GM12878 (cell line): ENCODE measurements at regions not wholly inside any gene's neighbourhood (a gene's known extent, or its start where the extent isn't known, plus 50 kb on each side); places are given as distances from the start of the nearest gene placed in this dataset.

Experiments used
- ATAC-seq: fragments of 200-7000 bp; cut with Tn5 transposase; 3 replicates; pipeline ENCODE4 v1.9.1; 2020; ENCODE audit warnings: mild to moderate bottlenecking, moderate library complexity
- BruUV-seq: library from RNA; stranded (reverse); fragments of 400-500 nt; replicated peaks from 2 replicates; lab custom pipeline; 2021; lab: Mats Ljungman, UMichigan
- CTCF ChIA-PET: fragments of 300-600 bp; sonication (Branson Sonifier 250); formaldehyde crosslinking; extraction: SDS; loops from one replicate; lab custom pipeline; 2021; ENCODE audit warnings: inconsistent platforms; lab: Yijun Ruan, JAX
- POLR2A ChIA-PET: fragments of 350-600 bp; formaldehyde crosslinking; extraction: SDS; loops from one replicate; lab custom pipeline; 2021; ENCODE audit warnings: inconsistent platforms; lab: Charles Lee
- RAD21 ChIA-PET: fragments of 300-600 bp; sonication (Branson Sonifier 250); formaldehyde crosslinking; loops from one replicate; lab custom pipeline; 2023; ENCODE audit warnings: antibody characterized with exemption; ENCODE audit not compliant: unreplicated experiment; lab: Charles Lee
- SMC1A ChIA-PET: fragments of 300-600 bp; sonication (Branson Sonifier 250); formaldehyde crosslinking; loops from one replicate; lab custom pipeline; 2023; ENCODE audit not compliant: unreplicated experiment, uncharacterized antibody; lab: Charles Lee
- DNase-seq: peaks from one replicate; pipeline ENCODE4 v3.0.0-alpha.2; 2011; ENCODE audit warnings: low read depth, low spot score
- FAIRE-seq: peaks from 3 replicates; lab custom pipeline; 2011; peaks lifted over from hg19 to GRCh38; lab: Jason Lieb, UNC
- H2AFZ ChIP-seq: 2 replicates; pipeline ENCODE4 v1.6.0; 2011; ENCODE audit warnings: low read depth, low read length, control low read depth; ENCODE audit not compliant: control insufficient read depth
- H3K27ac ChIP-seq: 2 replicates; pipeline ENCODE4 v1.5.1; 2011; ENCODE audit warnings: control low read depth; ENCODE audit not compliant: control insufficient read depth, insufficient read depth
- H3K27me3 ChIP-seq, 2 experiments: replicated peaks in 1 of 2; 2 replicates each; pipeline versions ENCODE4 v1.6.0 to v1.6.1; 2011; ENCODE audit warnings: low read length in 1 of 2; ENCODE audit not compliant: control insufficient read depth in 2 of 2, insufficient read depth in 2 of 2
- H3K36me3 ChIP-seq, 2 experiments: 2 replicates each; pipeline ENCODE4 v1.5.1; 2011; ENCODE audit warnings: low read length in 1 of 2; ENCODE audit not compliant: control insufficient read depth in 2 of 2, insufficient read depth in 2 of 2
- H3K4me1 ChIP-seq: 2 replicates; pipeline ENCODE4 v1.6.1; 2011; ENCODE audit warnings: mild to moderate bottlenecking, low read length, moderate library complexity, mixed read lengths; ENCODE audit not compliant: control insufficient read depth, insufficient read depth
- H3K4me2 ChIP-seq: 2 replicates; pipeline ENCODE4 v1.6.0; 2011; ENCODE audit warnings: control low read depth; ENCODE audit not compliant: control insufficient read depth, insufficient read depth
- H3K4me3 ChIP-seq: fragments of 200-600 bp; sonication (generic); 2 replicates; pipeline ENCODE4 v1.5.1; 2016
- H3K79me2 ChIP-seq: 2 replicates; pipeline ENCODE4 v1.6.0; 2011; ENCODE audit warnings: low read length; ENCODE audit not compliant: control insufficient read depth, insufficient read depth
- H3K9ac ChIP-seq: 2 replicates; pipeline ENCODE4 v1.8.0; 2011; ENCODE audit warnings: low read length, control low read depth, mixed read lengths; ENCODE audit not compliant: control insufficient read depth, insufficient read depth
- H3K9me3 ChIP-seq: replicated peaks from 3 replicates; pipeline ENCODE4 v1.5.1; 2011; ENCODE audit warnings: mild to moderate bottlenecking, low read length; ENCODE audit not compliant: control insufficient read depth, insufficient read depth
- H4K20me1 ChIP-seq: 2 replicates; pipeline ENCODE4 v1.6.0; 2011; ENCODE audit not compliant: control insufficient read depth, insufficient read depth
- ATF7 ChIP-seq: fragments of 450-650 bp; IDR thresholded peaks from 2 replicates; pipeline ENCODE4 v1.6.1; 2016; ENCODE audit warnings: low read depth, mild to moderate bottlenecking
- HCFC1 ChIP-seq: fragments of 150-350 bp; IDR thresholded peaks from 2 replicates; pipeline ENCODE4 v1.6.1; 2014; ENCODE audit warnings: low read length
- JUND ChIP-seq: IDR thresholded peaks from 2 replicates; pipeline ENCODE4 v1.6.1; 2012; ENCODE audit warnings: low read depth, mild to moderate bottlenecking, low read length, improper control_type of control experiment, moderate library complexity
- MEF2B ChIP-seq: fragments of 450-650 bp; IDR thresholded peaks from 2 replicates; pipeline ENCODE4 v1.6.1; 2018; ENCODE audit warnings: mild to moderate bottlenecking, moderate library complexity; ENCODE audit not compliant: partially characterized antibody, poor library complexity, severe bottlenecking
- MYB ChIP-seq: fragments of 150-350 bp; IDR thresholded peaks from 2 replicates; pipeline ENCODE4 v1.6.1; 2014; ENCODE audit warnings: mild to moderate bottlenecking, low read depth, low read length, borderline replicate concordance
- NFYA ChIP-seq: IDR thresholded peaks from 2 replicates; pipeline ENCODE4 v1.6.1; 2011; ENCODE audit warnings: low read depth, mild to moderate bottlenecking, low read length, improper control_type of control experiment, borderline replicate concordance
- NFYB ChIP-seq: IDR thresholded peaks from 2 replicates; pipeline ENCODE4 v1.6.1; 2011; ENCODE audit warnings: low read depth, mild to moderate bottlenecking, low read length, improper control_type of control experiment, moderate library complexity; ENCODE audit not compliant: insufficient read depth
- POLR2AphosphoS2 ChIP-seq: IDR thresholded peaks from 2 replicates; pipeline ENCODE4 v1.6.1; 2011; ENCODE audit warnings: low read depth, mild to moderate bottlenecking, low read length, improper control_type of control experiment, moderate library complexity
- SIX5 ChIP-seq: IDR thresholded peaks from 2 replicates; pipeline ENCODE4 v1.6.1; 2011; ENCODE audit warnings: mild to moderate bottlenecking, low read depth, low read length, moderate library complexity; ENCODE audit not compliant: severe bottlenecking
- SMAD5 ChIP-seq: IDR thresholded peaks from 2 replicates; pipeline ENCODE4 v1.6.1; 2016; ENCODE audit warnings: antibody characterized with exemption, low read depth
- SRF ChIP-seq, 2 experiments: IDR thresholded peaks; 2 replicates each; pipeline ENCODE4 v1.6.1; 2011; ENCODE audit warnings: low read depth in 2 of 2, low read length in 2 of 2, mild to moderate bottlenecking in 1 of 2, moderate library complexity in 1 of 2
- TCF7 ChIP-seq: IDR thresholded peaks from 2 replicates; pipeline ENCODE4 v1.6.1; 2014; ENCODE audit warnings: antibody characterized with exemption, borderline replicate concordance
- ZZZ3 ChIP-seq: IDR thresholded peaks from 2 replicates; pipeline ENCODE4 v1.6.1; 2011; ENCODE audit warnings: low read depth; ENCODE audit not compliant: control insufficient read depth, insufficient read length
- WGBS: methylation state at CpG from one replicate; pipeline ENCODE4 v1.1.6; 2016; ENCODE audit warnings: low lambda C conversion rate; ENCODE audit not compliant: insufficient replicate concordance, insufficient coverage; ENCODE audit errors: missing lambda C conversion rate; 5-methylcytosine and 5-hydroxymethylcytosine counted together
- in situ Hi-C: fragments of 300-500 bp; cut with MboI; formaldehyde crosslinking; loops from 9 replicates; pipeline ENCODE4 v1.14.3; 2018; ENCODE audit warnings: mixed read lengths
- intact Hi-C: fragments of 100-400 bp; cut with micrococcal nuclease; formaldehyde crosslinking; loops from one replicate; pipeline ENCODE4 v1.14.2; 2022; ENCODE audit not compliant: unreplicated experiment

GRCh38 chr12:61667676-61668075 lies 592.5 kb upstream of the USP15 start:
- Histone ChIP-seq H4K20me1 (no peaks in the 10 kb centered on the region), H3K36me3 (no peaks in the 10 kb centered on the region), H3K4me1 (no peaks in the 10 kb centered on the region), H3K27me3 (no peaks in the 10 kb centered on the region), H3K79me2 (no peaks in the 10 kb centered on the region), H3K4me2 (no peak overlapping the region), H3K9me3 (peaks cover 2% of the 10 kb centered on the region; the same call in 2 of the 3 replicates), H3K4me3 (no peak overlapping the region), H2AFZ (no peak overlapping the region), H3K9ac (no peak overlapping the region), H3K27ac (no peak overlapping the region)
- in situ Hi-C loops (no loop called here), intact Hi-C loops (no loop called here)
- ATAC-seq (no peak), DNase-seq (no peak), FAIRE-seq (no peak)
- RAD21 ChIA-PET: no interaction called here
- SMC1A ChIA-PET: no interaction called here
- BruUV-seq: no TSS peak
- TF ChIP-seq NFYA (no peak), MYB (no peak), ATF7 (no peak), TCF7 (no peak), SRF (IDR thresholded peaks at IDR 0.05; ENCODE audit: low read depth in 2 of 2, low read length in 2 of 2) (no peak), ZZZ3 (no peak), MEF2B (no peak), SMAD5 (no peak), HCFC1 (no peak), NFYB (no peak), JUND (no peak), POLR2AphosphoS2 (no peak), SIX5 (no peak)
- CTCF ChIA-PET: no interaction called here
- WGBS: 5% methylated on average over 1 of the region's 1 CpG
- POLR2A ChIA-PET: no interaction called here
